Vagina (tissue), 2 donors: ENCODE measurements at regions not wholly inside any gene's neighbourhood (a gene's known extent, or its start where the extent isn't known, plus 50 kb on each side); places are given as distances from the start of the nearest gene placed in this dataset.

ENCODE experiments used
- DNase-seq, 2 donors: peaks; one replicate each; pipeline ENCODE4 v3.0.0-alpha.2; 2017; ENCODE audit errors: extremely low spot score in 2 of 2
- H3K27ac ChIP-seq: fragments of 200-600 bp; sonication (generic); one replicate; pipeline ENCODE4 v1.5.1; 2019
- H3K27me3 ChIP-seq: fragments of 200-600 bp; sonication (generic); one replicate; pipeline ENCODE4 v1.5.1; 2019
- H3K36me3 ChIP-seq, 2 donors: fragments of 200-600 bp; sonication (generic); one replicate each; pipeline ENCODE4 v1.5.1; 2017 to 2019
- H3K4me1 ChIP-seq: fragments of 200-600 bp; sonication (generic); one replicate; pipeline ENCODE4 v1.5.1; 2019
- H3K4me3 ChIP-seq, 2 donors: fragments of 200-600 bp; sonication (generic); 1 replicate in 1 of 2; 2 replicates in 1 of 2; pipeline ENCODE4 v1.5.1; 2016 to 2019
- H3K9me3 ChIP-seq: fragments of 200-600 bp; sonication (generic); one replicate; pipeline ENCODE4 v1.5.1; 2019
- CTCF ChIP-seq, 3 experiments: fragments of 450-650 bp in 2 of 3; fragments of 200-600 bp in 1 of 3; sonication (generic) in 1 of 3; IDR thresholded peaks; one replicate each; pipeline ENCODE4 v1.5.1; 2017 to 2019; ENCODE audit warnings: antibody characterized with exemption in 3 of 3, mild to moderate bottlenecking in 2 of 3, moderate library complexity in 2 of 3
- POLR2A ChIP-seq, 2 donors: fragments of 450-650 bp; IDR thresholded peaks; one replicate each; pipeline ENCODE4 v1.6.1; 2017; ENCODE audit warnings: antibody characterized with exemption in 2 of 2, mild to moderate bottlenecking in 2 of 2, moderate library complexity in 2 of 2
- POLR2AphosphoS5 ChIP-seq, 2 donors: sonication (generic); formaldehyde crosslinking; IDR thresholded peaks; one replicate each; pipeline ENCODE4 v1.9.0; 2017; ENCODE audit warnings: antibody characterized with exemption in 2 of 2, mild to moderate bottlenecking in 2 of 2, low read depth in 1 of 2; ENCODE audit not compliant: insufficient read depth in 1 of 2
- intact Hi-C: fragments of 100-400 bp; cut with DNase I; formaldehyde crosslinking; loops from one replicate; pipeline ENCODE4 v1.15.1; 2023

- intact Hi-C loops = no loop called here
- Histone ChIP-seq H3K27ac (no peak overlapping the region), H3K27me3 (no peaks in the 10 kb centered on the region), H3K4me1 (no peaks in the 10 kb centered on the region), H3K4me3 (no peak overlapping the region), H3K9me3 (no peaks in the 10 kb centered on the region), H3K36me3 (no peaks in the 10 kb centered on the region)
- TF ChIP-seq CTCF (IDR thresholded peaks at IDR 0.05) (no peak), POLR2AphosphoS5 (IDR thresholded peaks at IDR 0.05; ENCODE audit: insufficient read depth in 1 of 2, low read depth in 1 of 2) (no peak), POLR2A (IDR thresholded peaks at IDR 0.05) (no peak)
- no peak for DNase-seq
Measured at GRCh38 chr2:122516775-122517174, 761.3 kb downstream of the TSN start.

GRCh38 chr2:122519366-122519765, 763.9 kb downstream of the TSN start:
- no peak overlapping the region for H3K27ac ChIP-seq
- H3K27me3 ChIP-seq = no peaks in the 10 kb centered on the region
- no peak overlapping the region for H3K4me3 ChIP-seq
- TF ChIP-seq POLR2A (IDR thresholded peaks at IDR 0.05) = no peak
- TF ChIP-seq CTCF (IDR thresholded peaks at IDR 0.05) = no peak
- no peak for TF ChIP-seq POLR2AphosphoS5 (IDR thresholded peaks at IDR 0.05; ENCODE audit: insufficient read depth in 1 of 2, low read depth in 1 of 2)
- H3K4me1 ChIP-seq = no peaks in the 10 kb centered on the region
- intact Hi-C loops = no loop called here
- no peaks in the 10 kb centered on the region for H3K9me3 ChIP-seq
- no peaks in the 10 kb centered on the region for H3K36me3 ChIP-seq
- DNase-seq = no peak

GRCh38 chr2:122519821-122520611, 764.6 kb downstream of the TSN start:
- Histone ChIP-seq H3K4me3 (no peak overlapping the region), H3K9me3 (no peaks in the 10 kb centered on the region), H3K27ac (no peak overlapping the region), H3K36me3 (no peaks in the 10 kb centered on the region), H3K27me3 (no peaks in the 10 kb centered on the region), H3K4me1 (no peaks in the 10 kb centered on the region)
- TF ChIP-seq POLR2A (IDR thresholded peaks at IDR 0.05) (no peak), POLR2AphosphoS5 (IDR thresholded peaks at IDR 0.05; ENCODE audit: insufficient read depth in 1 of 2, low read depth in 1 of 2) (no peak), CTCF (IDR thresholded peaks at IDR 0.05) (no peak)
- DNase-seq = no peak
- intact Hi-C loops = no loop called here

GRCh38 chr2:122523143-122523542, 767.7 kb downstream of the TSN start:
- no peak for DNase-seq
- H3K27ac ChIP-seq = no peak overlapping the region
- no peaks in the 10 kb centered on the region for H3K9me3 ChIP-seq
- no peak for TF ChIP-seq CTCF (IDR thresholded peaks at IDR 0.05)
- TF ChIP-seq POLR2A (IDR thresholded peaks at IDR 0.05) = no peak
- TF ChIP-seq POLR2AphosphoS5 (IDR thresholded peaks at IDR 0.05; ENCODE audit: insufficient read depth in 1 of 2, low read depth in 1 of 2) = no peak
- H3K4me1 ChIP-seq = no peaks in the 10 kb centered on the region
- H3K36me3 ChIP-seq = no peaks in the 10 kb centered on the region
- H3K4me3 ChIP-seq = no peak overlapping the region
- intact Hi-C loops = no loop called here
- no peaks in the 10 kb centered on the region for H3K27me3 ChIP-seq

GRCh38 chr2:122523981-122524380, 768.5 kb downstream of the TSN start:
- Histone ChIP-seq H3K27ac (no peak overlapping the region), H3K4me3 (no peak overlapping the region), H3K36me3 (no peaks in the 10 kb centered on the region), H3K27me3 (no peaks in the 10 kb centered on the region), H3K4me1 (no peaks in the 10 kb centered on the region), H3K9me3 (no peaks in the 10 kb centered on the region)
- TF ChIP-seq CTCF (IDR thresholded peaks at IDR 0.05) (no peak), POLR2AphosphoS5 (IDR thresholded peaks at IDR 0.05; ENCODE audit: insufficient read depth in 1 of 2, low read depth in 1 of 2) (no peak), POLR2A (IDR thresholded peaks at IDR 0.05) (no peak)
- intact Hi-C loops = no loop called here
- no peak for DNase-seq
